ENCODE measurements at regions not wholly inside any gene's neighbourhood (a gene's known extent, or its start where the extent isn't known, plus 50 kb on each side); places are given as distances from the start of the nearest gene placed in this dataset.

- no peak for TF ChIP-seq CHD2 (IDR thresholded peaks at IDR 0.05; ENCODE audit: low read length, partially characterized antibody)
Observed at GRCh38 chr6:14676977-14677781, 559.6 kb downstream of the CD83 start (continued).

DNA sequence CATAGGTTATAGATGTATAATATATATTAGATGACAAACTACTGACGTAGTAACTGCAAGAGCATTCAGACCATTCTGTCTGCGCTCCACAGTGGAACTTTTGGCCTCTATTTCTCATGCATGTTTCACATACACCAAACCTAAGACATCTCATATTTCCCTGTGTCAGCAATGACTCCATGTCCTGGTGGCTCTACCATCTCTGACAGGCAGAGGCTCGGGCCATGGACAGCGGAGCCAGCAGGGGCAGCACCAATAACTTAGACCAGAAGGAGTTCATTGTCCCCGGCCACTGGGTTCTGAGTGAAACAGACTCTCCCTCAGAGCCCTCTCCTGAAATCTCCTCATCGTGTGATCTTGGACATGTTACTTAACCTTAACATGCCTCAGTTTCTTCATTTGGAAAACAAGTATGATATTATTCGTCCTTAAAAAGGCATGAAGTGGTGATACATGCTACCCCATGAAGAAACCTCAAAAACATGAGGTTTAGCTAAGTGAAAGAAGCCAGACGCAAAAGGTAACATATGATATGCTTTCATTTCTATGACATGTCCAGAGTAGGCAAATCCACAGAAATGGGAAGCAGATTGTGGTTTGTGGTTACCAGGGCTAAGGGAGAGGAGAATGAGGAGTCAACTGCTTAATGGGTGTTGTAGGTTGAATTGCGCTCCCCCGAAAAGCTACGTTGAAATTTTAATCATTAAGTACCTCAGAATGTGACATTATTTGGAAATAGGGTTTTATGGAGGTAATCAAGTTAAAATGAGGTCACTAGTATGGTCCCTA is 564.0 kb upstream of the JARID2 start:
- no peaks in the 10 kb centered on the region for H3K9me2 ChIP-seq
- WGBS (ENCODE audit: low lambda C conversion rate): 65% methylated on average over 11 of the region's 11 CpGs
- CTCF ChIA-PET: no interaction called here
- H3K36me3 ChIP-seq (replicated peaks in 1 of 2; ENCODE audit: control insufficient read depth in 1 of 2, insufficient read depth in 2 of 2, low read length in 1 of 2): no peaks in the 10 kb centered on the region
- H3K27me3 ChIP-seq (ENCODE audit: insufficient read depth): no peaks in the 10 kb centered on the region
- no peaks in the 10 kb centered on the region for H3K9me3 ChIP-seq
- H3K4me3 ChIP-seq (ENCODE audit: low read depth in 2 of 2, low read length in 1 of 2): no peak overlapping the region
- no peaks in the 10 kb centered on the region for H3F3A ChIP-seq (replicated peaks; ENCODE audit: insufficient read depth)
- H3K79me2 ChIP-seq (ENCODE audit: insufficient read depth): no peaks in the 10 kb centered on the region
- H3K4me2 ChIP-seq: no peak overlapping the region
- H3K4me1 ChIP-seq (ENCODE audit: control insufficient read depth in 1 of 2, insufficient read depth in 2 of 2, low read depth in 1 of 2, low read length in 1 of 2): no peaks in the 10 kb centered on the region; a peak in 1 of 4 replicates
- POLR2A ChIA-PET: no interaction called here
- no peaks in the 10 kb centered on the region for H4K20me1 ChIP-seq (ENCODE audit: insufficient read depth)
- TF ChIP-seq CTCF (IDR thresholded peaks at IDR 0.05): no peak
- TF ChIP-seq CHD2 (IDR thresholded peaks at IDR 0.05; ENCODE audit: low read length, partially characterized antibody): no peak
- TF ChIP-seq, protein P1, sequence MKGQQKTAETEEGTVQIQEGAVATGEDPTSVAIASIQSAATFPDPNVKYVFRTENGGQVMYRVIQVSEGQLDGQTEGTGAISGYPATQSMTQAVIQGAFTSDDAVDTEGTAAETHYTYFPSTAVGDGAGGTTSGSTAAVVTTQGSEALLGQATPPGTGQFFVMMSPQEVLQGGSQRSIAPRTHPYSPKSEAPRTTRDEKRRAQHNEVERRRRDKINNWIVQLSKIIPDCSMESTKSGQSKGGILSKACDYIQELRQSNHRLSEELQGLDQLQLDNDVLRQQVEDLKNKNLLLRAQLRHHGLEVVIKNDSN (IDR thresholded peaks at IDR 0.05; ENCODE audit: borderline replicate concordance, low read depth): no peak
- no peak for TF ChIP-seq RCOR1 (IDR thresholded peaks at IDR 0.05; ENCODE audit: low read length)
- TF ChIP-seq FOSL2 (IDR thresholded peaks at IDR 0.05; ENCODE audit: borderline replicate concordance, low read depth): no peak
- DNase-seq: no peak
- no peak overlapping the region for H3K27ac ChIP-seq (ENCODE audit: low read depth in 2 of 2, low read length in 1 of 2)
- H3K9ac ChIP-seq: no peak overlapping the region
- H2AFZ ChIP-seq (ENCODE audit: low read depth): no peak overlapping the region

GRCh38 chr6:14682812-14683211 is 563.1 kb upstream of the JARID2 start:
- DNase-seq: no peak
- Histone ChIP-seq H3K9me3 (no peaks in the 10 kb centered on the region), H2AFZ (ENCODE audit: low read depth) (no peak overlapping the region), H3K4me2 (no peak overlapping the region), H3K79me2 (ENCODE audit: insufficient read depth) (no peaks in the 10 kb centered on the region), H3K36me3 (replicated peaks in 1 of 2; ENCODE audit: control insufficient read depth in 1 of 2, insufficient read depth in 2 of 2, low read length in 1 of 2) (no peaks in the 10 kb centered on the region), H4K20me1 (ENCODE audit: insufficient read depth) (no peaks in the 10 kb centered on the region), H3K27me3 (ENCODE audit: insufficient read depth) (no peaks in the 10 kb centered on the region), H3K4me3 (ENCODE audit: low read depth in 2 of 2, low read length in 1 of 2) (no peak overlapping the region), H3K9me2 (no peaks in the 10 kb centered on the region), H3K9ac (no peak overlapping the region), H3K4me1 (ENCODE audit: control insufficient read depth in 1 of 2, insufficient read depth in 2 of 2, low read depth in 1 of 2, low read length in 1 of 2) (no peaks in the 10 kb centered on the region; a peak in 1 of 4 replicates), H3K27ac (ENCODE audit: low read depth in 2 of 2, low read length in 1 of 2) (no peak overlapping the region), H3F3A (replicated peaks; ENCODE audit: insufficient read depth) (no peaks in the 10 kb centered on the region)
- 71% methylated on average over 1 of the region's 1 CpG for WGBS (ENCODE audit: low lambda C conversion rate)
- ChIA-PET CTCF (no interaction called here), POLR2A (no interaction called here)
- TF ChIP-seq, protein P2, sequence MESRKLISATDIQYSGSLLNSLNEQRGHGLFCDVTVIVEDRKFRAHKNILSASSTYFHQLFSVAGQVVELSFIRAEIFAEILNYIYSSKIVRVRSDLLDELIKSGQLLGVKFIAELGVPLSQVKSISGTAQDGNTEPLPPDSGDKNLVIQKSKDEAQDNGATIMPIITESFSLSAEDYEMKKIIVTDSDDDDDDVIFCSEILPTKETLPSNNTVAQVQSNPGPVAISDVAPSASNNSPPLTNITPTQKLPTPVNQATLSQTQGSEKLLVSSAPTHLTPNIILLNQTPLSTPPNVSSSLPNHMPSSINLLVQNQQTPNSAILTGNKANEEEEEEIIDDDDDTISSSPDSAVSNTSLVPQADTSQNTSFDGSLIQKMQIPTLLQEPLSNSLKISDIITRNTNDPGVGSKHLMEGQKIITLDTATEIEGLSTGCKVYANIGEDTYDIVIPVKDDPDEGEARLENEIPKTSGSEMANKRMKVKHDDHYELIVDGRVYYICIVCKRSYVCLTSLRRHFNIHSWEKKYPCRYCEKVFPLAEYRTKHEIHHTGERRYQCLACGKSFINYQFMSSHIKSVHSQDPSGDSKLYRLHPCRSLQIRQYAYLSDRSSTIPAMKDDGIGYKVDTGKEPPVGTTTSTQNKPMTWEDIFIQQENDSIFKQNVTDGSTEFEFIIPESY (IDR thresholded peaks at IDR 0.05; ENCODE audit: borderline replicate concordance, low read depth): no peak
- no peak for TF ChIP-seq JUND (IDR thresholded peaks at IDR 0.05)
- no peak for TF ChIP-seq YY1 (IDR thresholded peaks at IDR 0.05; ENCODE audit: low read depth)
- no peak for TF ChIP-seq FOSL2 (IDR thresholded peaks at IDR 0.05; ENCODE audit: borderline replicate concordance, low read depth)
- TF ChIP-seq IRF3 (IDR thresholded peaks at IDR 0.05; ENCODE audit: low read depth, low read length): no peak
- no peak for TF ChIP-seq POLR2AphosphoS5 (IDR thresholded peaks at IDR 0.05; ENCODE audit: low read depth, low read length)
- TF ChIP-seq TEAD4 (IDR thresholded peaks at IDR 0.05; ENCODE audit: borderline replicate concordance, insufficient read depth): no peak
- TF ChIP-seq EP300 (IDR thresholded peaks at IDR 0.05; ENCODE audit: borderline replicate concordance in 1 of 2, low read depth in 1 of 2, low read length in 1 of 2): no peak
- no peak for TF ChIP-seq ELF1 (IDR thresholded peaks at IDR 0.05)
- no peak for TF ChIP-seq TCF12 (IDR thresholded peaks at IDR 0.05)

Measured in SK-N-SH (cell line).